ENCODE measurements at regions not wholly inside any gene's neighbourhood (a gene's known extent, or its start where the extent isn't known, plus 50 kb on each side); places are given as distances from the start of the nearest gene placed in this dataset.

GRCh38 chr17:37848690-37849616, 75.3 kb upstream of the TBC1D3K start:
- Histone ChIP-seq H3K79me1 (ENCODE audit: low read depth, low read length) (no peaks in the 10 kb centered on the region), H2BK12ac (ENCODE audit: low read length) (no peak overlapping the region), H3K27ac (replicated peaks; ENCODE audit: low read length) (no peak overlapping the region), H2AFZ (ENCODE audit: low read length) (no peak overlapping the region), H3K36me3 (replicated peaks in 1 of 2; ENCODE audit: control insufficient read depth in 2 of 2, insufficient read depth in 2 of 2, low read length in 2 of 2) (no peaks in the 10 kb centered on the region), H3K23ac (ENCODE audit: low read depth, low read length, poor library complexity) (no peak overlapping the region), H3K4ac (ENCODE audit: low read length) (no peak overlapping the region), H2BK15ac (ENCODE audit: low read length) (no peak overlapping the region), H3K9ac (ENCODE audit: low read depth, low read length, poor library complexity) (no peak overlapping the region), H3K9me3 (replicated peaks in 1 of 2; ENCODE audit: control insufficient read depth in 2 of 2, insufficient read depth in 1 of 2, low read depth in 1 of 2, low read length in 2 of 2) (no peaks in the 10 kb centered on the region), H2BK5ac (ENCODE audit: low read length) (no peak overlapping the region), H4K8ac (ENCODE audit: low read depth, low read length) (no peak overlapping the region), H3K4me3 (ENCODE audit: low read length in 2 of 2) (peak overlapping the region in 1 of 2 donors; percentile 56), H4K91ac (ENCODE audit: low read depth, low read length, poor library complexity) (no peak overlapping the region), H3K4me1 (ENCODE audit: control insufficient read depth in 2 of 2, insufficient read depth in 1 of 2, low read depth in 1 of 2, low read length in 2 of 2) (peaks cover 0 to 4% of the 10 kb centered on the region in 2 donors), H3K4me2 (ENCODE audit: insufficient read depth, low read length, poor library complexity, severe bottlenecking) (no peak overlapping the region), H2BK120ac (ENCODE audit: low read depth, low read length) (no peak overlapping the region), H3K14ac (ENCODE audit: low read length) (no peak overlapping the region), H3K27me3 (ENCODE audit: control insufficient read depth in 3 of 3, insufficient read depth in 3 of 3, low read depth in 1 of 3, low read length in 3 of 3) (peaks cover 0 to 3% (median 0%) of the 10 kb centered on the region in 3 experiments), H3K18ac (ENCODE audit: low read length) (no peak overlapping the region), H2AK5ac (ENCODE audit: low read depth, low read length) (no peak overlapping the region)
- no CpG with 5 or more reads among the region's 15 CpGs for WGBS, 2 donors (ENCODE audit: extremely low coverage in 2 of 2, insufficient read length in 2 of 2, insufficient replicate concordance in 1 of 2)
- no peak for DNase-seq (ENCODE audit: low spot score)

GRCh38 chr17:37847811-37848331, 76.3 kb upstream of the TBC1D3K start:
- no CpG with 5 or more reads among the region's 12 CpGs for WGBS, 2 donors (ENCODE audit: extremely low coverage in 2 of 2, insufficient read length in 2 of 2, insufficient replicate concordance in 1 of 2)
- no peak overlapping the region for H3K4ac ChIP-seq (ENCODE audit: low read length)

GRCh38 chr17:37847102-37847501, 77.1 kb upstream of the TBC1D3K start:
- no CpG with 5 or more reads among the region's 7 CpGs for WGBS, 2 donors (ENCODE audit: extremely low coverage in 2 of 2, insufficient read length in 2 of 2, insufficient replicate concordance in 1 of 2)
- H3K23ac ChIP-seq (ENCODE audit: low read depth, low read length, poor library complexity) = no peak overlapping the region
- H3K4me1 ChIP-seq (ENCODE audit: control insufficient read depth in 2 of 2, insufficient read depth in 1 of 2, low read depth in 1 of 2, low read length in 2 of 2) = peaks cover 0 to 4% of the 10 kb centered on the region in 2 donors
- H2AK5ac ChIP-seq (ENCODE audit: low read depth, low read length) = no peak overlapping the region
- no peak overlapping the region for H3K4me2 ChIP-seq (ENCODE audit: insufficient read depth, low read length, poor library complexity, severe bottlenecking)
- H2AFZ ChIP-seq (ENCODE audit: low read length) = no peak overlapping the region
- H3K27me3 ChIP-seq (ENCODE audit: control insufficient read depth in 3 of 3, insufficient read depth in 3 of 3, low read depth in 1 of 3, low read length in 3 of 3) = peaks cover 0 to 5% (median 3%) of the 10 kb centered on the region in 3 experiments
- H3K14ac ChIP-seq (ENCODE audit: low read length) = no peak overlapping the region
- no peak overlapping the region for H3K4me3 ChIP-seq (ENCODE audit: low read length in 2 of 2)
- H3K9me3 ChIP-seq (replicated peaks in 1 of 2; ENCODE audit: control insufficient read depth in 2 of 2, insufficient read depth in 1 of 2, low read depth in 1 of 2, low read length in 2 of 2) = no peaks in the 10 kb centered on the region
- no peak overlapping the region for H4K91ac ChIP-seq (ENCODE audit: low read depth, low read length, poor library complexity)
- H2BK120ac ChIP-seq (ENCODE audit: low read depth, low read length) = no peak overlapping the region
- no peak overlapping the region for H2BK12ac ChIP-seq (ENCODE audit: low read length)
- no peak for DNase-seq (ENCODE audit: low spot score)
- H2BK15ac ChIP-seq (ENCODE audit: low read length) = no peak overlapping the region
- H3K36me3 ChIP-seq (replicated peaks in 1 of 2; ENCODE audit: control insufficient read depth in 2 of 2, insufficient read depth in 2 of 2, low read length in 2 of 2) = no peaks in the 10 kb centered on the region
- no peaks in the 10 kb centered on the region for H3K79me1 ChIP-seq (ENCODE audit: low read depth, low read length)
- H3K27ac ChIP-seq (replicated peaks; ENCODE audit: low read length) = no peak overlapping the region
- H3K18ac ChIP-seq (ENCODE audit: low read length) = no peak overlapping the region
- H3K9ac ChIP-seq (ENCODE audit: low read depth, low read length, poor library complexity) = no peak overlapping the region
- H3K4ac ChIP-seq (ENCODE audit: low read length) = no peak overlapping the region
- H2BK5ac ChIP-seq (ENCODE audit: low read length) = no peak overlapping the region
- no peak overlapping the region for H4K8ac ChIP-seq (ENCODE audit: low read depth, low read length)

More at GRCh38 chr17:37847811-37848331, 76.3 kb upstream of the TBC1D3K start:
- no peak overlapping the region for H2BK120ac ChIP-seq (ENCODE audit: low read depth, low read length)
- no peak overlapping the region for H2BK12ac ChIP-seq (ENCODE audit: low read length)
- no peak overlapping the region for H3K4me3 ChIP-seq (ENCODE audit: low read length in 2 of 2)
- H3K27me3 ChIP-seq (ENCODE audit: control insufficient read depth in 3 of 3, insufficient read depth in 3 of 3, low read depth in 1 of 3, low read length in 3 of 3) = peaks cover 0 to 5% (median 3%) of the 10 kb centered on the region in 3 experiments
- no peak overlapping the region for H2AFZ ChIP-seq (ENCODE audit: low read length)
- H2BK5ac ChIP-seq (ENCODE audit: low read length) = no peak overlapping the region
- H3K4me2 ChIP-seq (ENCODE audit: insufficient read depth, low read length, poor library complexity, severe bottlenecking) = no peak overlapping the region
- H3K9me3 ChIP-seq (replicated peaks in 1 of 2; ENCODE audit: control insufficient read depth in 2 of 2, insufficient read depth in 1 of 2, low read depth in 1 of 2, low read length in 2 of 2) = no peaks in the 10 kb centered on the region
- no peak overlapping the region for H3K9ac ChIP-seq (ENCODE audit: low read depth, low read length, poor library complexity)
- H2AK5ac ChIP-seq (ENCODE audit: low read depth, low read length) = no peak overlapping the region
- DNase-seq (ENCODE audit: low spot score) = no peak
- no peak overlapping the region for H3K18ac ChIP-seq (ENCODE audit: low read length)
- H3K23ac ChIP-seq (ENCODE audit: low read depth, low read length, poor library complexity) = no peak overlapping the region
- no peak overlapping the region for H4K91ac ChIP-seq (ENCODE audit: low read depth, low read length, poor library complexity)
- no peak overlapping the region for H3K27ac ChIP-seq (replicated peaks; ENCODE audit: low read length)
- no peaks in the 10 kb centered on the region for H3K79me1 ChIP-seq (ENCODE audit: low read depth, low read length)
- no peaks in the 10 kb centered on the region for H3K36me3 ChIP-seq (replicated peaks in 1 of 2; ENCODE audit: control insufficient read depth in 2 of 2, insufficient read depth in 2 of 2, low read length in 2 of 2)
- H3K4me1 ChIP-seq (ENCODE audit: control insufficient read depth in 2 of 2, insufficient read depth in 1 of 2, low read depth in 1 of 2, low read length in 2 of 2) = peaks cover 0 to 4% of the 10 kb centered on the region in 2 donors
- no peak overlapping the region for H3K14ac ChIP-seq (ENCODE audit: low read length)
- H4K8ac ChIP-seq (ENCODE audit: low read depth, low read length) = no peak overlapping the region
- no peak overlapping the region for H2BK15ac ChIP-seq (ENCODE audit: low read length)

- WGBS, 2 donors (ENCODE audit: extremely low coverage in 2 of 2, insufficient read length in 2 of 2, insufficient replicate concordance in 1 of 2) = no CpG with 5 or more reads among the region's 15 CpGs
- Histone ChIP-seq H2AK5ac (ENCODE audit: low read depth, low read length) (no peak overlapping the region), H2BK15ac (ENCODE audit: low read length) (no peak overlapping the region), H3K14ac (ENCODE audit: low read length) (no peak overlapping the region), H3K4me1 (ENCODE audit: control insufficient read depth in 2 of 2, insufficient read depth in 1 of 2, low read depth in 1 of 2, low read length in 2 of 2) (peaks cover 0 to 4% of the 10 kb centered on the region in 2 donors), H3K4me3 (ENCODE audit: low read length in 2 of 2) (no peak overlapping the region), H2BK5ac (ENCODE audit: low read length) (no peak overlapping the region), H2AFZ (ENCODE audit: low read length) (no peak overlapping the region), H3K9ac (ENCODE audit: low read depth, low read length, poor library complexity) (no peak overlapping the region), H3K27me3 (ENCODE audit: control insufficient read depth in 3 of 3, insufficient read depth in 3 of 3, low read depth in 1 of 3, low read length in 3 of 3) (peaks cover 0 to 5% (median 3%) of the 10 kb centered on the region in 3 experiments), H4K8ac (ENCODE audit: low read depth, low read length) (no peak overlapping the region), H3K27ac (replicated peaks; ENCODE audit: low read length) (no peak overlapping the region), H3K4ac (ENCODE audit: low read length) (no peak overlapping the region), H2BK120ac (ENCODE audit: low read depth, low read length) (no peak overlapping the region), H3K18ac (ENCODE audit: low read length) (peak overlapping the region; percentile 83), H3K23ac (ENCODE audit: low read depth, low read length, poor library complexity) (peak overlapping the region; percentile 36), H3K9me3 (replicated peaks in 1 of 2; ENCODE audit: control insufficient read depth in 2 of 2, insufficient read depth in 1 of 2, low read depth in 1 of 2, low read length in 2 of 2) (no peaks in the 10 kb centered on the region), H3K4me2 (ENCODE audit: insufficient read depth, low read length, poor library complexity, severe bottlenecking) (no peak overlapping the region), H2BK12ac (ENCODE audit: low read length) (no peak overlapping the region), H3K79me1 (ENCODE audit: low read depth, low read length) (no peaks in the 10 kb centered on the region), H3K36me3 (replicated peaks in 1 of 2; ENCODE audit: control insufficient read depth in 2 of 2, insufficient read depth in 2 of 2, low read length in 2 of 2) (no peaks in the 10 kb centered on the region), H4K91ac (ENCODE audit: low read depth, low read length, poor library complexity) (no peak overlapping the region)
- no peak for DNase-seq (ENCODE audit: low spot score)
These were observed 79.3 kb upstream of the TBC1D3K start for GRCh38 chr17:37844977-37845293.
